ENCODE measurements at regions not wholly inside any gene's neighbourhood (a gene's known extent, or its start where the extent isn't known, plus 50 kb on each side); places are given as distances from the start of the nearest gene placed in this dataset.

GRCh38 chr14:86708846-86709339, 1178.9 kb downstream of the FLRT2 start (continued):
- TF ChIP-seq PRDM10 (CRISPR knock-in tag; IDR thresholded peaks at IDR 0.05; ENCODE audit: low read depth) (0 out of 2 replicates have a peak, but pooled peaks have one; percentile 40), KMT2B (CRISPR knock-in tag; IDR thresholded peaks at IDR 0.05) (peak; percentile 54; the same call in 1 of the 2 replicates), E2F1 (CRISPR knock-in tag; IDR thresholded peaks at IDR 0.05) (no peak), TSC22D2 (CRISPR knock-in tag; IDR thresholded peaks at IDR 0.05; ENCODE audit: borderline replicate concordance) (0 out of 2 replicates have a peak, but pooled peaks have one; percentile 38), CENPT (CRISPR knock-in tag; IDR thresholded peaks at IDR 0.05; ENCODE audit: low read depth) (no peak), GATAD2A (CRISPR knock-in tag; IDR thresholded peaks at IDR 0.05) (peak; percentile 97), SP5 (CRISPR knock-in tag; IDR thresholded peaks at IDR 0.05; ENCODE audit: borderline replicate concordance, low read depth) (0 out of 2 replicates have a peak, but pooled peaks have one; percentile 52), ZNF234 (CRISPR knock-in tag; conservative IDR thresholded peaks at IDR 0.05) (no peak), KIAA2018 (CRISPR knock-in tag; IDR thresholded peaks at IDR 0.05; ENCODE audit: borderline replicate concordance) (no peak), SRF (IDR thresholded peaks at IDR 0.05; ENCODE audit: low read depth, low read length) (no peak), ZNF878 (CRISPR knock-in tag; IDR thresholded peaks at IDR 0.05) (peak; percentile 87; the same call in 1 of the 2 replicates), ARID4A (CRISPR knock-in tag; IDR thresholded peaks at IDR 0.05; ENCODE audit: borderline replicate concordance) (peak; percentile 17; the same call in 1 of the 2 replicates)
